Neural cell (in vitro differentiated cells): ENCODE measurements at regions not wholly inside any gene's neighbourhood (a gene's known extent, or its start where the extent isn't known, plus 50 kb on each side); places are given as distances from the start of the nearest gene placed in this dataset.

ENCODE experiments used
- H2AFZ ChIP-seq: fragments of 200-600, 300-800 bp; sonication (generic), shearing (Covaris generic); 2 replicates; pipeline ENCODE4 v1.6.0; 2014; ENCODE audit warnings: low read depth, mild to moderate bottlenecking, antibody characterized with exemption, low read length, moderate library complexity
- H3F3A ChIP-seq: fragments of 200-600 bp; shearing (Covaris generic); 2 replicates; pipeline ENCODE4 v1.6.1; 2016; ENCODE audit warnings: mild to moderate bottlenecking, moderate library complexity, mixed read lengths, antibody characterized with exemption, low read length; ENCODE audit not compliant: insufficient read depth, poor library complexity, severe bottlenecking
- H3K27ac ChIP-seq: fragments of 200-600, 300-800 bp; sonication (generic), shearing (Covaris generic); 2 replicates; pipeline ENCODE4 v1.5.1; 2014; ENCODE audit warnings: mild to moderate bottlenecking, low read length, moderate library complexity
- H3K27me3 ChIP-seq: fragments of 300-800, 200-600 bp; sonication (generic), shearing (Covaris generic); 2 replicates; pipeline ENCODE4 v1.6.0; 2014; ENCODE audit warnings: mild to moderate bottlenecking, low read depth, low read length, moderate library complexity; ENCODE audit not compliant: insufficient read depth
- H3K36me3 ChIP-seq: fragments of 300-800, 200-600 bp; sonication (generic), shearing (Covaris generic); 2 replicates; pipeline ENCODE4 v1.5.1; 2014; ENCODE audit warnings: mild to moderate bottlenecking, antibody characterized with exemption, low read length, moderate library complexity; ENCODE audit not compliant: insufficient read depth
- H3K4me2 ChIP-seq: fragments of 300-800, 200-600 bp; sonication (generic), shearing (Covaris generic); 2 replicates; pipeline ENCODE4 v1.6.0; 2014; ENCODE audit warnings: mild to moderate bottlenecking, low read length
- H3K4me3 ChIP-seq: fragments of 300-800, 200-600 bp; sonication (generic), shearing (Covaris generic); 2 replicates; pipeline ENCODE4 v1.5.1; 2014; ENCODE audit warnings: mild to moderate bottlenecking, low read length, moderate library complexity
- H3K79me2 ChIP-seq: fragments of 200-600 bp; shearing (Covaris generic); replicated peaks from 2 replicates; pipeline ENCODE4 v1.6.0; 2014; ENCODE audit warnings: mild to moderate bottlenecking, low read length, moderate library complexity; ENCODE audit not compliant: insufficient read depth
- H3K9ac ChIP-seq: fragments of 300-800, 200-600 bp; sonication (generic), shearing (Covaris generic); 2 replicates; pipeline ENCODE4 v1.6.1; 2016; ENCODE audit warnings: mild to moderate bottlenecking, low read length, mixed read lengths
- H3K9me2 ChIP-seq: fragments of 200-600 bp; shearing (Covaris generic); 2 replicates; pipeline ENCODE4 v1.6.1; 2016; ENCODE audit warnings: mild to moderate bottlenecking, low read length, mixed read lengths; ENCODE audit not compliant: insufficient read depth
- H3K9me3 ChIP-seq: fragments of 200-600, 300-800 bp; sonication (generic), shearing (Covaris generic); 2 replicates; pipeline ENCODE4 v1.6.1; 2016; ENCODE audit warnings: mild to moderate bottlenecking, mixed run types, low read length, moderate library complexity, mixed read lengths
- H4K20me1 ChIP-seq: fragments of 200-600 bp; shearing (Covaris generic); 2 replicates; pipeline ENCODE4 v1.6.1; 2016; ENCODE audit warnings: mild to moderate bottlenecking, mixed run types; ENCODE audit not compliant: insufficient read depth
- EP300 ChIP-seq: fragments of 450-650 bp; conservative IDR thresholded peaks from 2 replicates; pipeline ENCODE4 v1.6.1; 2014; ENCODE audit warnings: antibody characterized with exemption, mild to moderate bottlenecking, moderate library complexity; ENCODE audit not compliant: poor library complexity, severe bottlenecking
- EZH2 ChIP-seq: fragments of 200-600, 300-800 bp; shearing (Covaris generic), sonication (generic); IDR thresholded peaks from 2 replicates; pipeline ENCODE4 v1.6.1; 2014; ENCODE audit warnings: antibody characterized with exemption, low read length, borderline replicate concordance, mild to moderate bottlenecking; ENCODE audit not compliant: insufficient read depth, poor library complexity, severe bottlenecking
- MXI1 ChIP-seq: fragments of 450-650 bp; conservative IDR thresholded peaks from 2 replicates; pipeline ENCODE4 v1.6.1; 2014; ENCODE audit warnings: antibody characterized with exemption, mild to moderate bottlenecking; ENCODE audit not compliant: poor library complexity, severe bottlenecking
- POLR2AphosphoS5 ChIP-seq: IDR thresholded peaks from 2 replicates; pipeline ENCODE4 v1.6.1; 2012
- RAD21 ChIP-seq: fragments of 450-650 bp; conservative IDR thresholded peaks from 2 replicates; pipeline ENCODE4 v1.6.1; 2014; ENCODE audit warnings: antibody characterized with exemption, mild to moderate bottlenecking, moderate library complexity
- SMC3 ChIP-seq: fragments of 450-650 bp; conservative IDR thresholded peaks from 2 replicates; pipeline ENCODE4 v1.6.1; 2014; ENCODE audit warnings: antibody characterized with exemption, mild to moderate bottlenecking, moderate library complexity; ENCODE audit not compliant: poor library complexity
- TAF1 ChIP-seq: IDR thresholded peaks from 2 replicates; pipeline ENCODE4 v1.6.1; 2012; ENCODE audit warnings: low read depth
- TF ChIP-seq, protein P1 (sequence below): IDR thresholded peaks from 2 replicates; pipeline ENCODE4 v1.6.1; 2012; ENCODE audit warnings: borderline replicate concordance
- TF ChIP-seq, protein P2 (sequence below): fragments of 450-650 bp; IDR thresholded peaks from 2 replicates; pipeline ENCODE4 v1.5.1; 2014; ENCODE audit warnings: antibody characterized with exemption, mild to moderate bottlenecking, moderate library complexity; ENCODE audit not compliant: poor library complexity, severe bottlenecking

DNA sequence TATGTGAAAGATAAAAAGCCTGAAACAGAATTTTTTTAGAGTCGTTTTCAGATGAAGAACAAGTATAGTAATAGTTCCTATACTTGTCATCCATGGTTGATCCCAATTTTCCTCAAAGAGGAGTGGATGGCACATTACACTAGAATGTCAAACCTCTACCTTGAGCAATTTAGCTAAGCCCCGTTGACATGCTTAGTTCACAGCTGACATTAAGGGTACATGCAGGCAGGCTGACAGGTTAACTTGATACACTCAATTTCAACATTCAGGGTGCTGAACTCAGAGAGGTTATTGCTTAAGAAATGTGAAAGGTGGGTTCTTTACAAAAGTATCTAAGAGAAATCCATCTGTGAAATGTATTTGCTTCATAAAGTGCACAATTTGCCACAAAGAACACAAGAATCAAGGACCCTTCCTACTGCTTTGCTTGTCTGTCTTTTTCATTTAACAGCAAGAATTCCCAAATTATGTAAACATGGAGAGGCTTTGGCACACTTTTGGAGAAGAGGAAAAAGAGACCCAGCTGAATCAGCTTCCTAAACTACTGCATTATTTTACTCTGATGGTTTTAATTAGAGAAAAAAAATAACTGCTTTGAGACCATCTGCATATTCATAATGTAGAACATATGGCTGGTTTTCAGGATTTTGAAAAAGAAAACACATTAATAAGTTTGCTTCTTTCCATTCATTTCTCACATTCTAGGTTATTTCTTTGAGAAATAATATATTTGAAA, 122.5 kb upstream of the DDIT4L start:
- H3K27me3 ChIP-seq = no peaks in the 10 kb centered on the region

DNA sequence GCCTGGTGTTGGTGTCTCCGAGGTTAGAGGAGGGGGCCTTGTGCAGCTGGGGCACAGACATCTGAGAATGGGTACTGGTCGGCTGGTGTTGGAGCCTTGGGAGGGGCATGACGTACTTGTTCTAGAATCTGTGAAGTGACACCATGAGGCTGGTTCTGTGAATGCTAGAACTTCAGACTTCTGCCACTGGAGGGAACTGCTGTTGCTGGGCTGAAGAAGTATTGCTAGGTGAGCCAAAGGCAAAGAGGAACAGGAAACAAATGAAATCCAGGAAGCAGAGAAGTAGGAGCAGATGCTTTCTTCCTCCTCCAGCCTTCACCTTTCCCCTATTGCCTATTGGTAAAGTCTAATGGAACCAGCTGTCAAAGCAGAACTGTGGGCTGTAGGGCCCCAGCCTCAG, 120.9 kb upstream of the DDIT4L start:
- TF ChIP-seq RAD21 = no peak
- TF ChIP-seq SMC3 = no peak
- no peak for TF ChIP-seq EZH2
- TF ChIP-seq, protein P1, sequence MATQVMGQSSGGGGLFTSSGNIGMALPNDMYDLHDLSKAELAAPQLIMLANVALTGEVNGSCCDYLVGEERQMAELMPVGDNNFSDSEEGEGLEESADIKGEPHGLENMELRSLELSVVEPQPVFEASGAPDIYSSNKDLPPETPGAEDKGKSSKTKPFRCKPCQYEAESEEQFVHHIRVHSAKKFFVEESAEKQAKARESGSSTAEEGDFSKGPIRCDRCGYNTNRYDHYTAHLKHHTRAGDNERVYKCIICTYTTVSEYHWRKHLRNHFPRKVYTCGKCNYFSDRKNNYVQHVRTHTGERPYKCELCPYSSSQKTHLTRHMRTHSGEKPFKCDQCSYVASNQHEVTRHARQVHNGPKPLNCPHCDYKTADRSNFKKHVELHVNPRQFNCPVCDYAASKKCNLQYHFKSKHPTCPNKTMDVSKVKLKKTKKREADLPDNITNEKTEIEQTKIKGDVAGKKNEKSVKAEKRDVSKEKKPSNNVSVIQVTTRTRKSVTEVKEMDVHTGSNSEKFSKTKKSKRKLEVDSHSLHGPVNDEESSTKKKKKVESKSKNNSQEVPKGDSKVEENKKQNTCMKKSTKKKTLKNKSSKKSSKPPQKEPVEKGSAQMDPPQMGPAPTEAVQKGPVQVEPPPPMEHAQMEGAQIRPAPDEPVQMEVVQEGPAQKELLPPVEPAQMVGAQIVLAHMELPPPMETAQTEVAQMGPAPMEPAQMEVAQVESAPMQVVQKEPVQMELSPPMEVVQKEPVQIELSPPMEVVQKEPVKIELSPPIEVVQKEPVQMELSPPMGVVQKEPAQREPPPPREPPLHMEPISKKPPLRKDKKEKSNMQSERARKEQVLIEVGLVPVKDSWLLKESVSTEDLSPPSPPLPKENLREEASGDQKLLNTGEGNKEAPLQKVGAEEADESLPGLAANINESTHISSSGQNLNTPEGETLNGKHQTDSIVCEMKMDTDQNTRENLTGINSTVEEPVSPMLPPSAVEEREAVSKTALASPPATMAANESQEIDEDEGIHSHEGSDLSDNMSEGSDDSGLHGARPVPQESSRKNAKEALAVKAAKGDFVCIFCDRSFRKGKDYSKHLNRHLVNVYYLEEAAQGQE = no peak
- TF ChIP-seq, protein P2, sequence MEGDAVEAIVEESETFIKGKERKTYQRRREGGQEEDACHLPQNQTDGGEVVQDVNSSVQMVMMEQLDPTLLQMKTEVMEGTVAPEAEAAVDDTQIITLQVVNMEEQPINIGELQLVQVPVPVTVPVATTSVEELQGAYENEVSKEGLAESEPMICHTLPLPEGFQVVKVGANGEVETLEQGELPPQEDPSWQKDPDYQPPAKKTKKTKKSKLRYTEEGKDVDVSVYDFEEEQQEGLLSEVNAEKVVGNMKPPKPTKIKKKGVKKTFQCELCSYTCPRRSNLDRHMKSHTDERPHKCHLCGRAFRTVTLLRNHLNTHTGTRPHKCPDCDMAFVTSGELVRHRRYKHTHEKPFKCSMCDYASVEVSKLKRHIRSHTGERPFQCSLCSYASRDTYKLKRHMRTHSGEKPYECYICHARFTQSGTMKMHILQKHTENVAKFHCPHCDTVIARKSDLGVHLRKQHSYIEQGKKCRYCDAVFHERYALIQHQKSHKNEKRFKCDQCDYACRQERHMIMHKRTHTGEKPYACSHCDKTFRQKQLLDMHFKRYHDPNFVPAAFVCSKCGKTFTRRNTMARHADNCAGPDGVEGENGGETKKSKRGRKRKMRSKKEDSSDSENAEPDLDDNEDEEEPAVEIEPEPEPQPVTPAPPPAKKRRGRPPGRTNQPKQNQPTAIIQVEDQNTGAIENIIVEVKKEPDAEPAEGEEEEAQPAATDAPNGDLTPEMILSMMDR = no peak
- TF ChIP-seq MXI1 = no peak
- TF ChIP-seq POLR2AphosphoS5 = no peak
- TF ChIP-seq EP300 = no peak
- TF ChIP-seq TAF1 = no peak
- no peaks in the 10 kb centered on the region for H3K36me3 ChIP-seq
- H3K4me3 ChIP-seq = no peak overlapping the region

More for the DNA sequence above, 122.5 kb upstream of the DDIT4L start:
- H3K36me3 ChIP-seq = no peaks in the 10 kb centered on the region
- TF ChIP-seq TAF1 (no peak), SMC3 (no peak), EP300 (peak; percentile 92), EZH2 (no peak), MXI1 (no peak), RAD21 (no peak), POLR2AphosphoS5 (peak; percentile 72)
- TF ChIP-seq, protein P2 = no peak
- TF ChIP-seq, protein P1 = no peak
- H3K9me3 ChIP-seq = no peaks in the 10 kb centered on the region
- H3K9me2 ChIP-seq = no peaks in the 10 kb centered on the region
- no peaks in the 10 kb centered on the region for H3F3A ChIP-seq
- H3K79me2 ChIP-seq = no peaks in the 10 kb centered on the region
- no peak overlapping the region for H3K9ac ChIP-seq
- no peak overlapping the region for H2AFZ ChIP-seq
- peak overlapping the region; percentile 9 for H3K4me3 ChIP-seq
- H3K4me2 ChIP-seq = peak overlapping the region; percentile 38
- H4K20me1 ChIP-seq = no peaks in the 10 kb centered on the region
- no peak overlapping the region for H3K27ac ChIP-seq

More for the DNA sequence above, 120.9 kb upstream of the DDIT4L start:
- Histone ChIP-seq H3K9ac (no peak overlapping the region), H4K20me1 (no peaks in the 10 kb centered on the region), H3K4me2 (no peak overlapping the region), H3K27me3 (no peaks in the 10 kb centered on the region), H3K9me2 (no peaks in the 10 kb centered on the region), H3K79me2 (no peaks in the 10 kb centered on the region), H3K9me3 (no peaks in the 10 kb centered on the region), H2AFZ (no peak overlapping the region), H3F3A (no peaks in the 10 kb centered on the region), H3K27ac (no peak overlapping the region)
